DMS153 (cell line): ENCODE measurements at regions not wholly inside any gene's neighbourhood (a gene's known extent, or its start where the extent isn't known, plus 50 kb on each side); places are given as distances from the start of the nearest gene placed in this dataset.
"Not testable (repeated sequence)": the region's sequence is repeated elsewhere in the genome, so short reads cannot be mapped to it uniquely, and the experiment has no call there.

ENCODE experiments used
- DNase-seq: peaks from one replicate; lab custom pipeline; 2025; lab: John Stamatoyannopoulos, UW

- not testable (repeated sequence) for DNase-seq
These were observed 186.2 kb upstream of the CHL1 start for GRCh38 chr3:10109-10996.

GRCh38 chr3:11734-12133, 184.8 kb upstream of the CHL1 start:
- no peak for DNase-seq

- DNase-seq: no peak
These were observed 181.9 kb upstream of the CHL1 start for GRCh38 chr3:14652-15051.

- DNase-seq: no peak
These were observed 180.2 kb upstream of the CHL1 start for GRCh38 chr3:16366-16765.

- no peak for DNase-seq
These were observed 176.1 kb upstream of the CHL1 start for GRCh38 chr3:20421-20820.

GRCh38 chr3:24006-24405, 172.6 kb upstream of the CHL1 start:
- DNase-seq: no peak

GRCh38 chr3:25056-25455, 171.5 kb upstream of the CHL1 start:
- no peak for DNase-seq

GRCh38 chr3:35985-36384, 160.6 kb upstream of the CHL1 start:
- not testable (repeated sequence) for DNase-seq

GRCh38 chr3:42871-43744, 153.5 kb upstream of the CHL1 start:
- DNase-seq: not testable (repeated sequence)

GRCh38 chr3:44028-44676, 152.4 kb upstream of the CHL1 start:
- no peak for DNase-seq

GRCh38 chr3:44941-45340, 151.6 kb upstream of the CHL1 start:
- not testable (repeated sequence) for DNase-seq

- no peak for DNase-seq
These were observed 150.0 kb upstream of the CHL1 start for GRCh38 chr3:46576-46975.

- DNase-seq: peak; percentile 69
These were observed 143.1 kb upstream of the CHL1 start for GRCh38 chr3:53441-53840.

GRCh38 chr3:54240-54639, 142.3 kb upstream of the CHL1 start:
- no peak for DNase-seq

GRCh38 chr3:56672-57071, 139.9 kb upstream of the CHL1 start:
- no peak for DNase-seq

GRCh38 chr3:59854-60253, 136.7 kb upstream of the CHL1 start:
- no peak for DNase-seq

GRCh38 chr3:63095-63765, 133.3 kb upstream of the CHL1 start:
- DNase-seq: no peak

- DNase-seq: no peak
These were observed 126.9 kb upstream of the CHL1 start for GRCh38 chr3:69690-70089.

GRCh38 chr3:72776-73175, 123.8 kb upstream of the CHL1 start:
- DNase-seq: no peak

- no peak for DNase-seq
These were observed 123.3 kb upstream of the CHL1 start for GRCh38 chr3:73271-73670.

- DNase-seq: no peak
These were observed 121.8 kb upstream of the CHL1 start for GRCh38 chr3:74676-75243.

- peak; percentile 21 for DNase-seq
These were observed 121.3 kb upstream of the CHL1 start for GRCh38 chr3:75260-75659.
